Neural cell (in vitro differentiated cells): ENCODE measurements at regions not wholly inside any gene's neighbourhood (a gene's known extent, or its start where the extent isn't known, plus 50 kb on each side); places are given as distances from the start of the nearest gene placed in this dataset.

Experiments
- CTCF ChIP-seq: fragments of 450-650 bp; IDR thresholded peaks from 2 replicates; pipeline ENCODE4 v1.5.1; 2014; ENCODE audit warnings: antibody characterized with exemption, mild to moderate bottlenecking, moderate library complexity; ENCODE audit not compliant: poor library complexity, severe bottlenecking
- EP300 ChIP-seq: fragments of 450-650 bp; conservative IDR thresholded peaks from 2 replicates; pipeline ENCODE4 v1.6.1; 2014; ENCODE audit warnings: antibody characterized with exemption, mild to moderate bottlenecking, moderate library complexity; ENCODE audit not compliant: poor library complexity, severe bottlenecking
- EZH2 ChIP-seq: fragments of 200-600, 300-800 bp; shearing (Covaris generic), sonication (generic); IDR thresholded peaks from 2 replicates; pipeline ENCODE4 v1.6.1; 2014; ENCODE audit warnings: antibody characterized with exemption, low read length, borderline replicate concordance, mild to moderate bottlenecking; ENCODE audit not compliant: insufficient read depth, poor library complexity, severe bottlenecking
- MXI1 ChIP-seq: fragments of 450-650 bp; conservative IDR thresholded peaks from 2 replicates; pipeline ENCODE4 v1.6.1; 2014; ENCODE audit warnings: antibody characterized with exemption, mild to moderate bottlenecking; ENCODE audit not compliant: poor library complexity, severe bottlenecking
- POLR2AphosphoS5 ChIP-seq: IDR thresholded peaks from 2 replicates; pipeline ENCODE4 v1.6.1; 2012
- RAD21 ChIP-seq: fragments of 450-650 bp; conservative IDR thresholded peaks from 2 replicates; pipeline ENCODE4 v1.6.1; 2014; ENCODE audit warnings: antibody characterized with exemption, mild to moderate bottlenecking, moderate library complexity
- TAF1 ChIP-seq: IDR thresholded peaks from 2 replicates; pipeline ENCODE4 v1.6.1; 2012; ENCODE audit warnings: low read depth

- TF ChIP-seq CTCF (no peak), EZH2 (no peak), POLR2AphosphoS5 (no peak), EP300 (no peak), MXI1 (no peak), RAD21 (no peak), TAF1 (no peak)
These were observed 353.8 kb upstream of the IZUMO3 start for GRCh38 chr9:24899463-24899862.
